Panc1 (cell line): ENCODE measurements at regions not wholly inside any gene's neighbourhood (a gene's known extent, or its start where the extent isn't known, plus 50 kb on each side); places are given as distances from the start of the nearest gene placed in this dataset.

Experiments used
- ATAC-seq: fragments of 200-7000 bp; cut with Tn5 transposase; 2 replicates; pipeline ENCODE4 v1.9.1; 2020; ENCODE audit warnings: mild to moderate bottlenecking, moderate library complexity
- BruUV-seq: library from RNA; stranded (reverse); fragments of 400-500 nt; replicated peaks from 2 replicates; lab custom pipeline; 2021; lab: Mats Ljungman, UMichigan
- CTCF ChIA-PET: fragments of 300-600 bp; sonication (Branson Sonifier 250); formaldehyde crosslinking; loops from one replicate; lab custom pipeline; 2022; ENCODE audit warnings: antibody characterized with exemption; lab: Charles Lee
- POLR2A ChIA-PET: fragments of 300-600 bp; sonication (Branson Sonifier 250); formaldehyde crosslinking; loops from one replicate; lab custom pipeline; 2022; ENCODE audit warnings: antibody characterized with exemption; lab: Charles Lee
- DNase-seq: peaks from one replicate; pipeline ENCODE4 v3.0.0-alpha.2; 2010; ENCODE audit warnings: low read depth, low spot score
- H3K27ac ChIP-seq: 2 replicates; pipeline ENCODE4 v1.5.1; 2011; ENCODE audit warnings: mild to moderate bottlenecking, low read length, inconsistent platforms
- H3K27me3 ChIP-seq: fragments of 200-500 bp; sonication (Bioruptor generic); 2 replicates; pipeline ENCODE4 v1.6.0; 2014; ENCODE audit warnings: low read length, inconsistent platforms; ENCODE audit not compliant: control insufficient read depth, insufficient read depth
- H3K36me3 ChIP-seq: fragments of 200-500 bp; sonication (Bioruptor generic); 2 replicates; pipeline ENCODE4 v1.5.1; 2014; ENCODE audit warnings: inconsistent platforms, mild to moderate bottlenecking, low read length, moderate library complexity; ENCODE audit not compliant: control insufficient read depth, insufficient read depth
- H3K4me1 ChIP-seq: 2 replicates; pipeline ENCODE4 v1.5.1; 2011; ENCODE audit warnings: inconsistent platforms, mild to moderate bottlenecking, low read length, moderate library complexity; ENCODE audit not compliant: control insufficient read depth, insufficient read depth
- H3K4me3 ChIP-seq, 2 experiments: 2 replicates each; pipeline ENCODE4 v1.5.1; 2011 to 2012; ENCODE audit warnings: low read depth in 2 of 2, low read length in 2 of 2, mild to moderate bottlenecking in 2 of 2, inconsistent platforms in 1 of 2, moderate library complexity in 1 of 2
- H3K9me3 ChIP-seq: fragments of 200-500 bp; sonication (Bioruptor generic); 2 replicates; pipeline ENCODE4 v1.5.1; 2014; ENCODE audit warnings: low read depth, mild to moderate bottlenecking, inconsistent platforms, low read length, moderate library complexity; ENCODE audit not compliant: control insufficient read depth, insufficient read depth
- CTCF ChIP-seq: fragments of 450-650 bp; IDR thresholded peaks from 2 replicates; pipeline ENCODE4 v1.5.1; 2017; ENCODE audit warnings: mild to moderate bottlenecking
- POLR2AphosphoS5 ChIP-seq: IDR thresholded peaks from 2 replicates; pipeline ENCODE4 v1.6.1; 2012; ENCODE audit warnings: mild to moderate bottlenecking, low read depth, low read length, moderate library complexity
- REST ChIP-seq, 2 experiments: IDR thresholded peaks; 2 replicates each; pipeline ENCODE4 v1.6.1; 2011 to 2012; ENCODE audit warnings: low read depth in 2 of 2, control low read depth in 1 of 2, low read length in 1 of 2, mild to moderate bottlenecking in 1 of 2, moderate library complexity in 1 of 2; ENCODE audit not compliant: insufficient read depth in 1 of 2
- SIN3A ChIP-seq: IDR thresholded peaks from 2 replicates; pipeline ENCODE4 v1.6.1; 2012; ENCODE audit warnings: low read depth, mild to moderate bottlenecking, low read length, moderate library complexity, borderline replicate concordance; ENCODE audit not compliant: insufficient read depth
- TCF7L2 ChIP-seq: IDR thresholded peaks from 2 replicates; pipeline ENCODE4 v1.6.1; 2011; ENCODE audit warnings: mild to moderate bottlenecking, low read depth, low read length, inconsistent platforms
- in situ Hi-C: cut with HindIII; loops from 2 replicates; pipeline ENCODE4 v1.10.0; 2016; ENCODE audit warnings: low sequenced_read_pairs, low pct_unique_long_range_greater_than_20kb
- intact Hi-C: fragments of 100-400 bp; cut with micrococcal nuclease; formaldehyde crosslinking; loops from one replicate; pipeline ENCODE4 v1.10.0; 2022; ENCODE audit not compliant: unreplicated experiment

- no peak for DNase-seq
- CTCF ChIA-PET: interaction anchor here (0.6 to 0.9 kb wide), 3 partner anchors 13 to 1466 kb away, joined by 5 to 6 read pairs (median 5); no protein-coding TSS in a partner anchor
- no TSS peak for BruUV-seq
- Histone ChIP-seq H3K4me1 (peaks cover under 1% of the 10 kb centered on the region; the same call in 1 of the 2 replicates), H3K27ac (no peak overlapping the region), H3K9me3 (no peaks in the 10 kb centered on the region), H3K27me3 (0 out of 2 replicates have a peak, but pooled peaks cover 2% of the 10 kb centered on the region), H3K36me3 (no peaks in the 10 kb centered on the region), H3K4me3 (no peak overlapping the region)
- intact Hi-C loops (no loop called here), in situ Hi-C loops (no loop called here)
- no peak for ATAC-seq
- POLR2A ChIA-PET: no interaction called here
- TF ChIP-seq TCF7L2 (no peak), CTCF (no peak), SIN3A (no peak), POLR2AphosphoS5 (no peak), REST (IDR thresholded peaks at IDR 0.05; ENCODE audit: insufficient read depth in 1 of 2, low read depth in 2 of 2, low read length in 1 of 2) (no peak)
Measured at GRCh38 chr10:118805146-118805545, 50.4 kb upstream of the CACUL1 start.

GRCh38 chr10:118807512-118808305 is 52.9 kb upstream of the CACUL1 start:
- H3K4me3 ChIP-seq: no peak overlapping the region
- H3K9me3 ChIP-seq: no peaks in the 10 kb centered on the region
- CTCF ChIA-PET: no interaction called here
- POLR2A ChIA-PET: interaction anchor here (0.5 kb wide), 1 partner anchor 110 kb away, joined by 4 read pairs; no protein-coding TSS in a partner anchor
- intact Hi-C loops (no loop called here), in situ Hi-C loops (no loop called here)
- no peaks in the 10 kb centered on the region for H3K36me3 ChIP-seq
- H3K27me3 ChIP-seq: no peaks in the 10 kb centered on the region
- H3K27ac ChIP-seq: no peak overlapping the region
- H3K4me1 ChIP-seq: no peaks in the 10 kb centered on the region
- DNase-seq (no peak), ATAC-seq (no peak)
- TF ChIP-seq SIN3A: no peak
- no peak for TF ChIP-seq TCF7L2
- no peak for TF ChIP-seq REST (IDR thresholded peaks at IDR 0.05; ENCODE audit: insufficient read depth in 1 of 2, low read depth in 2 of 2, low read length in 1 of 2)
- no peak for TF ChIP-seq POLR2AphosphoS5
- no peak for TF ChIP-seq CTCF
- BruUV-seq: no TSS peak
